GM12878 (cell line): ENCODE measurements at regions not wholly inside any gene's neighbourhood (a gene's known extent, or its start where the extent isn't known, plus 50 kb on each side); places are given as distances from the start of the nearest gene placed in this dataset.

Experiments
- EZH2 ChIP-seq: IDR thresholded peaks from 2 replicates; pipeline ENCODE4 v1.6.1; 2012; ENCODE audit warnings: low read depth, mild to moderate bottlenecking, control low read depth, inconsistent platforms, low read length, borderline replicate concordance; ENCODE audit not compliant: control insufficient read depth
- GABPA ChIP-seq: IDR thresholded peaks from 2 replicates; pipeline ENCODE4 v1.6.1; 2014; ENCODE audit warnings: antibody characterized with exemption, low read depth, mild to moderate bottlenecking, inconsistent platforms
- POLR2A ChIP-seq: IDR thresholded peaks from 2 replicates; pipeline ENCODE4 v1.6.1; 2011; ENCODE audit warnings: low read depth, mild to moderate bottlenecking, low read length
- RCOR1 ChIP-seq: conservative IDR thresholded peaks from 2 replicates; pipeline ENCODE4 v1.6.1; 2012; ENCODE audit warnings: low read depth, low read length, improper control_type of control experiment
- SIN3A ChIP-seq: IDR thresholded peaks from 2 replicates; pipeline ENCODE4 v1.6.1; 2012; ENCODE audit warnings: low read depth, low read length, improper control_type of control experiment
- SP1 ChIP-seq: IDR thresholded peaks from one replicate; pipeline ENCODE4 v1.6.1; 2011; ENCODE audit warnings: low read depth, low read length
- STAT3 ChIP-seq: IDR thresholded peaks from 2 replicates; pipeline ENCODE4 v1.6.1; 2011; ENCODE audit warnings: low read depth, low read length, improper control_type of control experiment
- TAF1 ChIP-seq: IDR thresholded peaks from 2 replicates; pipeline ENCODE4 v1.6.1; 2011; ENCODE audit warnings: mild to moderate bottlenecking, low read depth, low read length, borderline replicate concordance
- ZSCAN29 ChIP-seq: fragments of 450-650 bp; IDR thresholded peaks from 2 replicates; pipeline ENCODE4 v1.6.1; 2017; ENCODE audit warnings: mild to moderate bottlenecking, moderate library complexity
- TF ChIP-seq, protein P1 (sequence below), 3 experiments: IDR thresholded peaks in 2 of 3; conservative IDR thresholded peaks in 1 of 3; 2 replicates each; pipeline ENCODE4 v1.5.1; 2011; ENCODE audit warnings: low read depth in 3 of 3, low read length in 3 of 3, mild to moderate bottlenecking in 3 of 3, control low read depth in 2 of 3, moderate library complexity in 2 of 3, inconsistent platforms in 1 of 3, mixed read lengths in 1 of 3; ENCODE audit not compliant: control insufficient read depth in 2 of 3, insufficient read depth in 1 of 3; ENCODE audit errors: extremely low read depth in 1 of 3
- TF ChIP-seq, protein P2 (sequence below): fragments of 450-650 bp; IDR thresholded peaks from 2 replicates; pipeline ENCODE4 v1.6.1; 2016; ENCODE audit warnings: mild to moderate bottlenecking
- TF ChIP-seq, protein P3 (sequence below): IDR thresholded peaks from 2 replicates; pipeline ENCODE4 v1.6.1; 2012; ENCODE audit warnings: mild to moderate bottlenecking, low read depth, low read length
- TF ChIP-seq, protein P4 (sequence below): IDR thresholded peaks from 2 replicates; pipeline ENCODE4 v1.6.1; 2011; ENCODE audit warnings: low read depth, mild to moderate bottlenecking, low read length, moderate library complexity, borderline replicate concordance; ENCODE audit errors: extremely low read depth

DNA sequence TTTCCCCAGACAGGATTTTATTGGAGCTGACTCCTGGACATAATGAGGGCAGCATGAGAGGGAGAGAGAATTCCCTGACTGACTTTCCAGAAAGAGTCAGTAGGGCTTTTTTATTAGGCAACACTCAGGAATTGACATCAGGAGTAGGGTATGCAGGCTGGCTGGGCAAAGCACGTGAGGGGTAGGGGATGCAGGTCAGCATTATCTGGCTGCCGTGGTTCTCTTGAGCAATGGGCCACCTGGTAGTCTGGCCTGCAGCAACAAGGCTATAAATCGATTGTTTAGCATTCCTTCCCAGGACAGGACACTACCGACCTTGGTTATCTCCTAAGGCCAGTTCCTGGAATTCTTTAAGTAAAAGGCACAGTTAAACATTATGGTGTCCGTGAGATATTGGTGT lies 160.8 kb upstream of the AGAP1 start:
- TF ChIP-seq SP1, result no peak
- TF ChIP-seq, protein P1, sequence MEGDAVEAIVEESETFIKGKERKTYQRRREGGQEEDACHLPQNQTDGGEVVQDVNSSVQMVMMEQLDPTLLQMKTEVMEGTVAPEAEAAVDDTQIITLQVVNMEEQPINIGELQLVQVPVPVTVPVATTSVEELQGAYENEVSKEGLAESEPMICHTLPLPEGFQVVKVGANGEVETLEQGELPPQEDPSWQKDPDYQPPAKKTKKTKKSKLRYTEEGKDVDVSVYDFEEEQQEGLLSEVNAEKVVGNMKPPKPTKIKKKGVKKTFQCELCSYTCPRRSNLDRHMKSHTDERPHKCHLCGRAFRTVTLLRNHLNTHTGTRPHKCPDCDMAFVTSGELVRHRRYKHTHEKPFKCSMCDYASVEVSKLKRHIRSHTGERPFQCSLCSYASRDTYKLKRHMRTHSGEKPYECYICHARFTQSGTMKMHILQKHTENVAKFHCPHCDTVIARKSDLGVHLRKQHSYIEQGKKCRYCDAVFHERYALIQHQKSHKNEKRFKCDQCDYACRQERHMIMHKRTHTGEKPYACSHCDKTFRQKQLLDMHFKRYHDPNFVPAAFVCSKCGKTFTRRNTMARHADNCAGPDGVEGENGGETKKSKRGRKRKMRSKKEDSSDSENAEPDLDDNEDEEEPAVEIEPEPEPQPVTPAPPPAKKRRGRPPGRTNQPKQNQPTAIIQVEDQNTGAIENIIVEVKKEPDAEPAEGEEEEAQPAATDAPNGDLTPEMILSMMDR (IDR thresholded peaks at IDR 0.05 in 2 of 3, conservative IDR thresholded peaks at IDR 0.05 in 1 of 3; ENCODE audit: control insufficient read depth in 2 of 3, extremely low read depth in 1 of 3, insufficient read depth in 1 of 3, low read depth in 3 of 3, low read length in 3 of 3), result no peak
- no peak for TF ChIP-seq TAF1
- no peak for TF ChIP-seq ZSCAN29
- TF ChIP-seq, protein P2, sequence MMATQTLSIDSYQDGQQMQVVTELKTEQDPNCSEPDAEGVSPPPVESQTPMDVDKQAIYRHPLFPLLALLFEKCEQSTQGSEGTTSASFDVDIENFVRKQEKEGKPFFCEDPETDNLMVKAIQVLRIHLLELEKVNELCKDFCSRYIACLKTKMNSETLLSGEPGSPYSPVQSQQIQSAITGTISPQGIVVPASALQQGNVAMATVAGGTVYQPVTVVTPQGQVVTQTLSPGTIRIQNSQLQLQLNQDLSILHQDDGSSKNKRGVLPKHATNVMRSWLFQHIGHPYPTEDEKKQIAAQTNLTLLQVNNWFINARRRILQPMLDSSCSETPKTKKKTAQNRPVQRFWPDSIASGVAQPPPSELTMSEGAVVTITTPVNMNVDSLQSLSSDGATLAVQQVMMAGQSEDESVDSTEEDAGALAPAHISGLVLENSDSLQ, result no peak
- no peak for TF ChIP-seq RCOR1
- TF ChIP-seq EZH2, result no peak
- TF ChIP-seq, protein P3, sequence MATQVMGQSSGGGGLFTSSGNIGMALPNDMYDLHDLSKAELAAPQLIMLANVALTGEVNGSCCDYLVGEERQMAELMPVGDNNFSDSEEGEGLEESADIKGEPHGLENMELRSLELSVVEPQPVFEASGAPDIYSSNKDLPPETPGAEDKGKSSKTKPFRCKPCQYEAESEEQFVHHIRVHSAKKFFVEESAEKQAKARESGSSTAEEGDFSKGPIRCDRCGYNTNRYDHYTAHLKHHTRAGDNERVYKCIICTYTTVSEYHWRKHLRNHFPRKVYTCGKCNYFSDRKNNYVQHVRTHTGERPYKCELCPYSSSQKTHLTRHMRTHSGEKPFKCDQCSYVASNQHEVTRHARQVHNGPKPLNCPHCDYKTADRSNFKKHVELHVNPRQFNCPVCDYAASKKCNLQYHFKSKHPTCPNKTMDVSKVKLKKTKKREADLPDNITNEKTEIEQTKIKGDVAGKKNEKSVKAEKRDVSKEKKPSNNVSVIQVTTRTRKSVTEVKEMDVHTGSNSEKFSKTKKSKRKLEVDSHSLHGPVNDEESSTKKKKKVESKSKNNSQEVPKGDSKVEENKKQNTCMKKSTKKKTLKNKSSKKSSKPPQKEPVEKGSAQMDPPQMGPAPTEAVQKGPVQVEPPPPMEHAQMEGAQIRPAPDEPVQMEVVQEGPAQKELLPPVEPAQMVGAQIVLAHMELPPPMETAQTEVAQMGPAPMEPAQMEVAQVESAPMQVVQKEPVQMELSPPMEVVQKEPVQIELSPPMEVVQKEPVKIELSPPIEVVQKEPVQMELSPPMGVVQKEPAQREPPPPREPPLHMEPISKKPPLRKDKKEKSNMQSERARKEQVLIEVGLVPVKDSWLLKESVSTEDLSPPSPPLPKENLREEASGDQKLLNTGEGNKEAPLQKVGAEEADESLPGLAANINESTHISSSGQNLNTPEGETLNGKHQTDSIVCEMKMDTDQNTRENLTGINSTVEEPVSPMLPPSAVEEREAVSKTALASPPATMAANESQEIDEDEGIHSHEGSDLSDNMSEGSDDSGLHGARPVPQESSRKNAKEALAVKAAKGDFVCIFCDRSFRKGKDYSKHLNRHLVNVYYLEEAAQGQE, result no peak
- TF ChIP-seq, protein P4, sequence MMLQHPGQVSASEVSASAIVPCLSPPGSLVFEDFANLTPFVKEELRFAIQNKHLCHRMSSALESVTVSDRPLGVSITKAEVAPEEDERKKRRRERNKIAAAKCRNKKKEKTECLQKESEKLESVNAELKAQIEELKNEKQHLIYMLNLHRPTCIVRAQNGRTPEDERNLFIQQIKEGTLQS, result no peak
- TF ChIP-seq POLR2A, result no peak
- no peak for TF ChIP-seq GABPA
- TF ChIP-seq STAT3, result no peak
- no peak for TF ChIP-seq SIN3A
